ENCODE measurements at regions not wholly inside any gene's neighbourhood (a gene's known extent, or its start where the extent isn't known, plus 50 kb on each side); places are given as distances from the start of the nearest gene placed in this dataset.

DNA sequence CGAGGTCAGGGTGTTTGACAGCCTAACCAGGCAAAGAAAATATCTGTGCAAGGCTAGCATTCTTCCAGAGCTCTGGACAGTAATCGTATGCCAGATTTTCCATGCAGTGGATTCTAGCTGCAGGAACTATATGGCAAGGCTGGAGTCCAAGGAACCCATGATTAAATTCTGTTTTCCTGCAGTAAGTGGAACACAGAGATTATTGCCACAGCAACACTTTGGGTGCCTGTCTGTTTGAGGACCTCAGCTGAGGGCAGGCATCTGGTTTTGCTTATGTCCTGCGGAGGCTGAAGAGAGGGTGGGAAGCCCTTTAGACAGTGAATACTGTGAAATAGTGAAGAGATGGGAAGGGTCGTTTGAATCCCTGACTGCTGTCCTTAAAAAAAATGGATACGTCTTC lies 104.4 kb downstream of the DAD1 start:
- Histone ChIP-seq H3K36me3 (no peaks in the 10 kb centered on the region), H3K27ac (peak overlapping the region in 5 of 8 donors; percentile 15 to 90 (median 65)), H3K9me3 (no peaks in the 10 kb centered on the region), H3K4me3 (peak overlapping the region in 1 of 8 donors; percentile 28), H3K4me1 (peaks cover 4 to 80% (median 20%) of the 10 kb centered on the region in 6 donors), H3K27me3 (replicated peaks in 1 of 7) (no peaks in the 10 kb centered on the region)
- intact Hi-C loops (cut with DNase I; ENCODE audit: low total_unique reads), result no loop called here
- TF ChIP-seq, protein P1, sequence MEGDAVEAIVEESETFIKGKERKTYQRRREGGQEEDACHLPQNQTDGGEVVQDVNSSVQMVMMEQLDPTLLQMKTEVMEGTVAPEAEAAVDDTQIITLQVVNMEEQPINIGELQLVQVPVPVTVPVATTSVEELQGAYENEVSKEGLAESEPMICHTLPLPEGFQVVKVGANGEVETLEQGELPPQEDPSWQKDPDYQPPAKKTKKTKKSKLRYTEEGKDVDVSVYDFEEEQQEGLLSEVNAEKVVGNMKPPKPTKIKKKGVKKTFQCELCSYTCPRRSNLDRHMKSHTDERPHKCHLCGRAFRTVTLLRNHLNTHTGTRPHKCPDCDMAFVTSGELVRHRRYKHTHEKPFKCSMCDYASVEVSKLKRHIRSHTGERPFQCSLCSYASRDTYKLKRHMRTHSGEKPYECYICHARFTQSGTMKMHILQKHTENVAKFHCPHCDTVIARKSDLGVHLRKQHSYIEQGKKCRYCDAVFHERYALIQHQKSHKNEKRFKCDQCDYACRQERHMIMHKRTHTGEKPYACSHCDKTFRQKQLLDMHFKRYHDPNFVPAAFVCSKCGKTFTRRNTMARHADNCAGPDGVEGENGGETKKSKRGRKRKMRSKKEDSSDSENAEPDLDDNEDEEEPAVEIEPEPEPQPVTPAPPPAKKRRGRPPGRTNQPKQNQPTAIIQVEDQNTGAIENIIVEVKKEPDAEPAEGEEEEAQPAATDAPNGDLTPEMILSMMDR (IDR thresholded peaks at IDR 0.05 in 8 of 11, conservative IDR thresholded peaks at IDR 0.05 in 3 of 11), result no peak
- TF ChIP-seq POLR2A (IDR thresholded peaks at IDR 0.05), result no peak
- no peak for TF ChIP-seq POLR2AphosphoS5 (IDR thresholded peaks at IDR 0.05)
- WGBS, 5 donors, result 60 to 75% (median 72%) methylated on average over 5 of the region's 5 CpGs
- DNase-seq, result no peak

DNA sequence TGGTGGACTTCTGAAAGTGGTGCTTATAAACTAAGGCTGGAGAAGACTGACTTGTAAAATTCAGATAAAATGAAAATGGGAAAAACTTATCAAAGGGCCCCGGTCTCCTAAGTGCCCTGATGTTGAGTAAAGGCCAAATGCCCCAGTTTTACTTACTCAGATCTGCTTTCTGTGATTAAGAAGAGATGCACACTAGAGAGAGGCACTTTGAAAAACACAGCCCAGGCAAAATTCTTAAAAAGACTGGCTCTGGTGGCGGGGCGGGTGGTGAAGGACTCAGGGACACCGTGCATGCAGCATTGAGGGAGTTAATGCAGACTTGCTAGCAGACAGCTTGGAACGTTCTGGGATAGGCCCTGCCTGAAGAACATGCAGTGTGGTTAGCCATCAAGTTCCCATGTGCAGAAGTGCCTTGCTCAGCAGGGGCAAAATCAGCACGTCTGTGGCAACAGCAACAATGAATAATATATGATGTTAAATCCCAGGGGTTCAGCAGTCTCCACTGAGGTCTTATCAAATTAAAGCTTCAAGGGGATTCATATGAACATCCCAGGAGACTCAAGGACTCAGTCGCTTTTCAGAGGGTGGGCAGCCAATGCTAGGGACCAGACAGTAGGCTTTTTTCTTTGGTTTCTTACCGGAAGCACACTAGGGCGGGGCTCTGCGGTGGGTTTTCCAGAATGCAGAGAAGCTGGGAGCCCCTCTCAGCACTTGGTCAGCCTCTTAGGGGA lies 105.0 kb downstream of the DAD1 start:
- intact Hi-C loops (cut with DNase I; ENCODE audit: low total_unique reads), result no loop called here
- peaks cover 4 to 86% (median 20%) of the 10 kb centered on the region in 6 donors for H3K4me1 ChIP-seq
- no peaks in the 10 kb centered on the region for H3K9me3 ChIP-seq
- H3K27me3 ChIP-seq (replicated peaks in 1 of 7), result no peaks in the 10 kb centered on the region
- DNase-seq, result no peak
- TF ChIP-seq POLR2A (IDR thresholded peaks at IDR 0.05) (no peak), POLR2AphosphoS5 (IDR thresholded peaks at IDR 0.05) (no peak)
- TF ChIP-seq, protein P1 (IDR thresholded peaks at IDR 0.05 in 8 of 11, conservative IDR thresholded peaks at IDR 0.05 in 3 of 11), result no peak
- peak overlapping the region in 1 of 8 donors; percentile 28 for H3K4me3 ChIP-seq
- H3K36me3 ChIP-seq, result no peaks in the 10 kb centered on the region
- peak overlapping the region in 5 of 8 donors; percentile 15 to 90 (median 65) for H3K27ac ChIP-seq
- WGBS, 5 donors, result 56 to 70% (median 67%) methylated on average over 9 to 10 of the region's 10 CpGs

DNA sequence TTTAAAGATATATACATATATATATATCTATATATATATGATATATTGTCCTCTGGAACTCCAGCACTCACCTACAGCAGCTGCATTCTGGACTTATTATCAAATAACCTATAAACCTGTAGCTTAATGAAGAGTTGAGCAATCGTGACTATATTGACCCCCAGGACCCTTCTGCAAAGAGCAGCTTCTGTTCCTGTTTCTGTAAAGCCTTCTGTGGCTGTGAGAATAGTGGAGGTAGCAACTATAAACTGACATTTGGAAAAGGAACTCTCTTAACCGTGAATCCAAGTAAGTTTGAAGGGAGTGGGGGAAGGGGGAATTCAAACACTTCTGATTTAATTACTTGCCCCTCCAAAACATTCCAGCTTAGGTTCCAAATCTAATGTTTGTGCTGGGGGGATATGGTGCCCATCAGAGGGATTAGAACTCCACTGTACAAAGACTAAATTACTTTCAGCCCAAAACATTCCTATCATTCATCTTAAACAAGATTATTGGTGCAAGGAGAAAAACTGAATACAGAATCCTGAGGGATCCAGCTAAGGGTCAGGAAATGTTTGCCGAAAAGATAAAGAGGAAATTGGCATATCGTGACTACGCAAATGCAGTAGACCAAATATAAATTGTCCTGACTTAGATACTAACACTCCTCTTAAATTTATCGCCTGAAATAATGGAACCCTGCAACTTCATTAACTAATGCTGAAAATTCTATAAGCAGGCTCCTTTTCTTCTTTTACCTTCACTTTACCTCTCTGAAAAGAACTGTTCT lies 106.1 kb downstream of the DAD1 start:
- Histone ChIP-seq H3K27ac (peak overlapping the region in 6 of 8 donors; percentile 35 to 90 (median 58)), H3K4me1 (peaks cover 4 to 90% (median 23%) of the 10 kb centered on the region in 6 donors), H3K27me3 (replicated peaks in 1 of 7) (no peaks in the 10 kb centered on the region), H3K36me3 (no peaks in the 10 kb centered on the region), H3K9me3 (no peaks in the 10 kb centered on the region), H3K4me3 (peak overlapping the region in 1 of 8 donors; percentile 28)
- no peak for TF ChIP-seq POLR2AphosphoS5 (IDR thresholded peaks at IDR 0.05)
- DNase-seq, result no peak
- intact Hi-C loops (cut with DNase I; ENCODE audit: low total_unique reads), result no loop called here
- WGBS, 5 donors, result 56 to 59% (median 57%) methylated on average over 6 of the region's 6 CpGs

DNA sequence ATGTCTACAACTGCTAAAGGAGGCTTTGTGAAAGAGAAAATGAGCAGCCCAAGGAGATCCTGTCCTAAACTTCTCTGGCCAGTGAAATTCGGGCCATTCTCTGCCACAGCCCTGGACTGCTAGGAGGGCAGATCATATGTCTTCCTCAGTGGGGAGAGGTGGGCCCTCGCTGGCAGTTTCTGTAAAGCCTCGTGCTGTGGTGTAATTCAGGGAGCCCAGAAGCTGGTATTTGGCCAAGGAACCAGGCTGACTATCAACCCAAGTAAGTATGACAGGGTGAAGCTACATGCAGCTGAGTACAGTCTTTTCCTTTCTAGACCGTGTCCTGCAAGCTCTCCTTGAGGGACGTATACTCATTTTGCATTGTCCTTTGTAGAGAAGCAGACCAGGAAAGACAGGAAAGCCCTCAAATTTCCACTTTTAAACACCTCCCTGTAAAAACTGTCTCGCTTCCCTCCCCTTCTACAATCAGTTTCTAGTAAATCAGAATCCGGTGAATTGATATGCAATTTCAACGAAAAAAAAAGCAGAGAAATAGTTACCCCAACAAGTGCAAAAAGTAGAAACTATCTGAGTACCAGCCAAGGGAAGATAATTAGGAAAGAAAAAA lies 106.8 kb downstream of the DAD1 start:
- peaks cover 4 to 93% (median 23%) of the 10 kb centered on the region in 6 donors for H3K4me1 ChIP-seq
- no peaks in the 10 kb centered on the region for H3K36me3 ChIP-seq
- WGBS, 5 donors, result 61 to 72% (median 66%) methylated on average over 8 of the region's 8 CpGs
- TF ChIP-seq POLR2AphosphoS5 (IDR thresholded peaks at IDR 0.05) (no peak), POLR2A (IDR thresholded peaks at IDR 0.05) (no peak)
- TF ChIP-seq, protein P1 (IDR thresholded peaks at IDR 0.05 in 8 of 11, conservative IDR thresholded peaks at IDR 0.05 in 3 of 11), result no peak
- no peak overlapping the region for H3K4me3 ChIP-seq
- intact Hi-C loops (cut with DNase I; ENCODE audit: low total_unique reads), result no loop called here
- H3K9me3 ChIP-seq, result no peaks in the 10 kb centered on the region
- no peak for DNase-seq
- H3K27me3 ChIP-seq (replicated peaks in 1 of 7), result no peaks in the 10 kb centered on the region
- H3K27ac ChIP-seq, result peak overlapping the region in 7 of 8 donors; percentile 19 to 90 (median 58)
